C4-2B (cell line): ENCODE measurements at regions not wholly inside any gene's neighbourhood (a gene's known extent, or its start where the extent isn't known, plus 50 kb on each side); places are given as distances from the start of the nearest gene placed in this dataset.

Experiments
- ZFX ChIP-seq: fragments of 450-650 bp; IDR thresholded peaks from 2 replicates; pipeline ENCODE4 v1.6.1; 2017
- TF ChIP-seq, protein P1 (sequence below): fragments of 450-650 bp; conservative IDR thresholded peaks from 2 replicates; pipeline ENCODE4 v1.5.1; 2017; ENCODE audit warnings: mild to moderate bottlenecking

GRCh38 chr18:72419914-72420313, 124.2 kb downstream of the CBLN2 start:
- TF ChIP-seq, protein P1, sequence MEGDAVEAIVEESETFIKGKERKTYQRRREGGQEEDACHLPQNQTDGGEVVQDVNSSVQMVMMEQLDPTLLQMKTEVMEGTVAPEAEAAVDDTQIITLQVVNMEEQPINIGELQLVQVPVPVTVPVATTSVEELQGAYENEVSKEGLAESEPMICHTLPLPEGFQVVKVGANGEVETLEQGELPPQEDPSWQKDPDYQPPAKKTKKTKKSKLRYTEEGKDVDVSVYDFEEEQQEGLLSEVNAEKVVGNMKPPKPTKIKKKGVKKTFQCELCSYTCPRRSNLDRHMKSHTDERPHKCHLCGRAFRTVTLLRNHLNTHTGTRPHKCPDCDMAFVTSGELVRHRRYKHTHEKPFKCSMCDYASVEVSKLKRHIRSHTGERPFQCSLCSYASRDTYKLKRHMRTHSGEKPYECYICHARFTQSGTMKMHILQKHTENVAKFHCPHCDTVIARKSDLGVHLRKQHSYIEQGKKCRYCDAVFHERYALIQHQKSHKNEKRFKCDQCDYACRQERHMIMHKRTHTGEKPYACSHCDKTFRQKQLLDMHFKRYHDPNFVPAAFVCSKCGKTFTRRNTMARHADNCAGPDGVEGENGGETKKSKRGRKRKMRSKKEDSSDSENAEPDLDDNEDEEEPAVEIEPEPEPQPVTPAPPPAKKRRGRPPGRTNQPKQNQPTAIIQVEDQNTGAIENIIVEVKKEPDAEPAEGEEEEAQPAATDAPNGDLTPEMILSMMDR = no peak
- TF ChIP-seq ZFX = no peak
